Stomach (tissue), 4 donors: ENCODE measurements at regions not wholly inside any gene's neighbourhood (a gene's known extent, or its start where the extent isn't known, plus 50 kb on each side); places are given as distances from the start of the nearest gene placed in this dataset.

Experiments used
- CTCF ChIP-seq, 7 experiments: fragments of 450-650 bp in 4 of 7; fragments of 200-600 bp in 3 of 7; sonication (generic) in 3 of 7; IDR thresholded peaks; one replicate each; pipeline ENCODE4 v1.5.1; 2016 to 2019; ENCODE audit warnings: antibody characterized with exemption in 7 of 7, control low read depth in 2 of 7, mild to moderate bottlenecking in 1 of 7
- POLR2AphosphoS5 ChIP-seq, 3 donors: sonication (generic); formaldehyde crosslinking; IDR thresholded peaks; one replicate each; pipeline ENCODE4 v1.6.1; 2016; ENCODE audit warnings: antibody characterized with exemption in 3 of 3

DNA sequence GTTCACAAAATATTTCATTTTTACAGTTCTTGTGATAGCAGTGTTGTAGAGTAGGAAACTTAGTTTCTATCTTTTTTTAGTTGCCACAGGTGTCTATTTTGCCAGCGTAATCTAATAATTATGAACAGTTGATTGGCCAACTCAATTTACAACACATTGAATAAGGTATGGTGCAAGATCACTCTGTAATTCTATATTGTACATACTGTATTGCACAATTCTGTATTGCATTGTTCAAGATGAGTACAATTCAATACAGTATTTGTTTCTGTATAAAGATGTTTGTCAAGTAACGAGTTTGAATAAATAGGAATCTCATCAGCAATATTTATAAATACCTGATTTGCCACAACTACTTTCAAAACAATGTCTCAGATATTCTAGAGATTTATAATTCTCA is 64.2 kb upstream of the HTR1A start:
- TF ChIP-seq POLR2AphosphoS5 (IDR thresholded peaks at IDR 0.05) (no peak), CTCF (IDR thresholded peaks at IDR 0.05) (no peak)
